Panc1 (cell line): ENCODE measurements at regions not wholly inside any gene's neighbourhood (a gene's known extent, or its start where the extent isn't known, plus 50 kb on each side); places are given as distances from the start of the nearest gene placed in this dataset.
"Not testable (repeated sequence)": the region's sequence is repeated elsewhere in the genome, so short reads cannot be mapped to it uniquely, and the experiment has no call there.

Experiments
- ATAC-seq: fragments of 200-7000 bp; cut with Tn5 transposase; 2 replicates; pipeline ENCODE4 v1.9.1; 2020; ENCODE audit warnings: mild to moderate bottlenecking, moderate library complexity
- BruUV-seq: library from RNA; stranded (reverse); fragments of 400-500 nt; replicated peaks from 2 replicates; lab custom pipeline; 2021; lab: Mats Ljungman, UMichigan
- CTCF ChIA-PET: fragments of 300-600 bp; sonication (Branson Sonifier 250); formaldehyde crosslinking; loops from one replicate; lab custom pipeline; 2022; ENCODE audit warnings: antibody characterized with exemption; lab: Charles Lee
- POLR2A ChIA-PET: fragments of 300-600 bp; sonication (Branson Sonifier 250); formaldehyde crosslinking; loops from one replicate; lab custom pipeline; 2022; ENCODE audit warnings: antibody characterized with exemption; lab: Charles Lee
- DNase-seq: peaks from one replicate; pipeline ENCODE4 v3.0.0-alpha.2; 2010; ENCODE audit warnings: low read depth, low spot score
- H3K27ac ChIP-seq: 2 replicates; pipeline ENCODE4 v1.5.1; 2011; ENCODE audit warnings: mild to moderate bottlenecking, low read length, inconsistent platforms
- H3K27me3 ChIP-seq: fragments of 200-500 bp; sonication (Bioruptor generic); 2 replicates; pipeline ENCODE4 v1.6.0; 2014; ENCODE audit warnings: low read length, inconsistent platforms; ENCODE audit not compliant: control insufficient read depth, insufficient read depth
- H3K36me3 ChIP-seq: fragments of 200-500 bp; sonication (Bioruptor generic); 2 replicates; pipeline ENCODE4 v1.5.1; 2014; ENCODE audit warnings: inconsistent platforms, mild to moderate bottlenecking, low read length, moderate library complexity; ENCODE audit not compliant: control insufficient read depth, insufficient read depth
- H3K4me1 ChIP-seq: 2 replicates; pipeline ENCODE4 v1.5.1; 2011; ENCODE audit warnings: inconsistent platforms, mild to moderate bottlenecking, low read length, moderate library complexity; ENCODE audit not compliant: control insufficient read depth, insufficient read depth
- H3K4me3 ChIP-seq, 2 experiments: 2 replicates each; pipeline ENCODE4 v1.5.1; 2011 to 2012; ENCODE audit warnings: low read depth in 2 of 2, low read length in 2 of 2, mild to moderate bottlenecking in 2 of 2, inconsistent platforms in 1 of 2, moderate library complexity in 1 of 2
- H3K9me3 ChIP-seq: fragments of 200-500 bp; sonication (Bioruptor generic); 2 replicates; pipeline ENCODE4 v1.5.1; 2014; ENCODE audit warnings: low read depth, mild to moderate bottlenecking, inconsistent platforms, low read length, moderate library complexity; ENCODE audit not compliant: control insufficient read depth, insufficient read depth
- CTCF ChIP-seq: fragments of 450-650 bp; IDR thresholded peaks from 2 replicates; pipeline ENCODE4 v1.5.1; 2017; ENCODE audit warnings: mild to moderate bottlenecking
- in situ Hi-C: cut with HindIII; loops from 2 replicates; pipeline ENCODE4 v1.10.0; 2016; ENCODE audit warnings: low sequenced_read_pairs, low pct_unique_long_range_greater_than_20kb
- intact Hi-C: fragments of 100-400 bp; cut with micrococcal nuclease; formaldehyde crosslinking; loops from one replicate; pipeline ENCODE4 v1.10.0; 2022; ENCODE audit not compliant: unreplicated experiment

GRCh38 chr16:15224651-15225050 lies 130.6 kb upstream of the RRN3 start:
- intact Hi-C loops, H3K27ac ChIP-seq, H3K27me3 ChIP-seq, DNase-seq, H3K36me3 ChIP-seq, ATAC-seq, CTCF ChIA-PET, in situ Hi-C loops, POLR2A ChIA-PET, H3K4me3 ChIP-seq, H3K9me3 ChIP-seq, BruUV-seq, H3K4me1 ChIP-seq: not testable (repeated sequence)

GRCh38 chr16:15223398-15223797 lies 129.3 kb upstream of the RRN3 start:
- H3K4me1 ChIP-seq, ATAC-seq, H3K4me3 ChIP-seq, intact Hi-C loops, in situ Hi-C loops, BruUV-seq, H3K27ac ChIP-seq, DNase-seq, POLR2A ChIA-PET, H3K9me3 ChIP-seq, H3K36me3 ChIP-seq, H3K27me3 ChIP-seq, CTCF ChIA-PET: not testable (repeated sequence)

- CTCF ChIA-PET, in situ Hi-C loops, intact Hi-C loops, H3K36me3 ChIP-seq, POLR2A ChIA-PET, H3K27me3 ChIP-seq, H3K4me3 ChIP-seq, H3K27ac ChIP-seq, BruUV-seq, H3K9me3 ChIP-seq, H3K4me1 ChIP-seq: not testable (repeated sequence)
- peak; percentile 80 for TF ChIP-seq CTCF
- ATAC-seq (peak; percentile 91), DNase-seq (peak; percentile 39)
These were observed 125.9 kb upstream of the RRN3 start for GRCh38 chr16:15219679-15220615.

GRCh38 chr16:15218856-15219500 lies 124.9 kb upstream of the RRN3 start:
- CTCF ChIA-PET, H3K4me3 ChIP-seq, H3K27me3 ChIP-seq, H3K36me3 ChIP-seq, BruUV-seq, in situ Hi-C loops, intact Hi-C loops, H3K4me1 ChIP-seq, POLR2A ChIA-PET, ATAC-seq, H3K27ac ChIP-seq, H3K9me3 ChIP-seq, DNase-seq: not testable (repeated sequence)

- H3K27me3 ChIP-seq, in situ Hi-C loops, H3K9me3 ChIP-seq, CTCF ChIA-PET, H3K36me3 ChIP-seq, H3K4me3 ChIP-seq, DNase-seq, ATAC-seq, H3K27ac ChIP-seq, intact Hi-C loops, BruUV-seq, H3K4me1 ChIP-seq, POLR2A ChIA-PET: not testable (repeated sequence)
These were observed 113.3 kb upstream of the RRN3 start for GRCh38 chr16:15207202-15207981.

GRCh38 chr16:15206439-15206838 lies 112.4 kb upstream of the RRN3 start:
- CTCF ChIA-PET, in situ Hi-C loops, H3K27ac ChIP-seq, intact Hi-C loops, H3K4me1 ChIP-seq, H3K27me3 ChIP-seq, BruUV-seq, POLR2A ChIA-PET, DNase-seq, H3K4me3 ChIP-seq, H3K9me3 ChIP-seq, H3K36me3 ChIP-seq, ATAC-seq: not testable (repeated sequence)
